MM.1S (cell line): ENCODE measurements at regions not wholly inside any gene's neighbourhood (a gene's known extent, or its start where the extent isn't known, plus 50 kb on each side); places are given as distances from the start of the nearest gene placed in this dataset.

Source experiments
- EZH2 ChIP-seq: fragments of 300-600 bp; sonication (generic); optimal IDR thresholded peaks from 2 replicates; pipeline ENCODE3; 2017; ENCODE audit warnings: low read depth, mild to moderate bottlenecking, antibody characterized with exemption, low read length, mixed read lengths
- EZH2phosphoT487 ChIP-seq: fragments of 300-600 bp; sonication (generic); IDR thresholded peaks from 2 replicates; pipeline ENCODE4 v1.6.1; 2018; ENCODE audit warnings: antibody characterized with exemption, low read length
- TF ChIP-seq, protein P1 (sequence below): fragments of 300-600 bp; sonication (generic); IDR thresholded peaks from 2 replicates; pipeline ENCODE4 v1.5.1; 2016; ENCODE audit warnings: antibody characterized with exemption, low read length, mixed read lengths

GRCh38 chr4:45155081-45155777 lies 428.9 kb upstream of the GNPDA2 start:
- TF ChIP-seq EZH2 (no peak), EZH2phosphoT487 (no peak)
- TF ChIP-seq, protein P1, sequence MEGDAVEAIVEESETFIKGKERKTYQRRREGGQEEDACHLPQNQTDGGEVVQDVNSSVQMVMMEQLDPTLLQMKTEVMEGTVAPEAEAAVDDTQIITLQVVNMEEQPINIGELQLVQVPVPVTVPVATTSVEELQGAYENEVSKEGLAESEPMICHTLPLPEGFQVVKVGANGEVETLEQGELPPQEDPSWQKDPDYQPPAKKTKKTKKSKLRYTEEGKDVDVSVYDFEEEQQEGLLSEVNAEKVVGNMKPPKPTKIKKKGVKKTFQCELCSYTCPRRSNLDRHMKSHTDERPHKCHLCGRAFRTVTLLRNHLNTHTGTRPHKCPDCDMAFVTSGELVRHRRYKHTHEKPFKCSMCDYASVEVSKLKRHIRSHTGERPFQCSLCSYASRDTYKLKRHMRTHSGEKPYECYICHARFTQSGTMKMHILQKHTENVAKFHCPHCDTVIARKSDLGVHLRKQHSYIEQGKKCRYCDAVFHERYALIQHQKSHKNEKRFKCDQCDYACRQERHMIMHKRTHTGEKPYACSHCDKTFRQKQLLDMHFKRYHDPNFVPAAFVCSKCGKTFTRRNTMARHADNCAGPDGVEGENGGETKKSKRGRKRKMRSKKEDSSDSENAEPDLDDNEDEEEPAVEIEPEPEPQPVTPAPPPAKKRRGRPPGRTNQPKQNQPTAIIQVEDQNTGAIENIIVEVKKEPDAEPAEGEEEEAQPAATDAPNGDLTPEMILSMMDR: no peak
